ENCODE measurements at regions not wholly inside any gene's neighbourhood (a gene's known extent, or its start where the extent isn't known, plus 50 kb on each side); places are given as distances from the start of the nearest gene placed in this dataset.

- DNase-seq, result no peak
Measured at GRCh38 chr1:182147951-182148350, 86.4 kb upstream of the ZNF648 start.

GRCh38 chr1:182147136-182147820 lies 85.8 kb upstream of the ZNF648 start:
- DNase-seq, result no peak

GRCh38 chr1:182146286-182146685 lies 84.8 kb upstream of the ZNF648 start:
- DNase-seq, result no peak

GRCh38 chr1:182145441-182145840 lies 83.9 kb upstream of the ZNF648 start:
- no peak for DNase-seq

GRCh38 chr1:182144646-182145030 lies 83.1 kb upstream of the ZNF648 start:
- no peak for DNase-seq

- DNase-seq, result no peak
Measured at GRCh38 chr1:182143825-182144645, 82.5 kb upstream of the ZNF648 start.

GRCh38 chr1:182143154-182143657 lies 81.7 kb upstream of the ZNF648 start:
- DNase-seq, result peak; percentile 89

- no peak for DNase-seq
Measured at GRCh38 chr1:182142621-182143020, 81.1 kb upstream of the ZNF648 start.

GRCh38 chr1:182141040-182141439 lies 79.5 kb upstream of the ZNF648 start:
- DNase-seq, result no peak

GRCh38 chr1:182139496-182139895 lies 78.0 kb upstream of the ZNF648 start:
- DNase-seq, result no peak

GRCh38 chr1:182137546-182137945 lies 76.0 kb upstream of the ZNF648 start:
- DNase-seq, result no peak

- DNase-seq, result no peak
Measured at GRCh38 chr1:182135946-182136345, 74.4 kb upstream of the ZNF648 start.

GRCh38 chr1:182134257-182134656 lies 72.7 kb upstream of the ZNF648 start:
- no peak for DNase-seq

GRCh38 chr1:182133181-182133580 lies 71.7 kb upstream of the ZNF648 start:
- no peak for DNase-seq

GRCh38 chr1:182129398-182129797 lies 67.9 kb upstream of the ZNF648 start:
- no peak for DNase-seq

GRCh38 chr1:182128502-182128901 lies 67.0 kb upstream of the ZNF648 start:
- DNase-seq, result no peak

- no peak for DNase-seq
Measured at GRCh38 chr1:182127656-182128055, 66.1 kb upstream of the ZNF648 start.

- no peak for DNase-seq
Measured at GRCh38 chr1:182126272-182126800, 64.8 kb upstream of the ZNF648 start.

- no peak for DNase-seq
Measured at GRCh38 chr1:182122913-182123260, 61.4 kb upstream of the ZNF648 start.

GRCh38 chr1:182122256-182122912 lies 60.9 kb upstream of the ZNF648 start:
- no peak for DNase-seq

- DNase-seq, result no peak
Measured at GRCh38 chr1:182121787-182122186, 60.3 kb upstream of the ZNF648 start.

- DNase-seq, result no peak
Measured at GRCh38 chr1:182120411-182121258, 59.1 kb upstream of the ZNF648 start.

GRCh38 chr1:182119631-182120030 lies 58.1 kb upstream of the ZNF648 start:
- DNase-seq, result no peak
